PC-3 (cell line): ENCODE measurements at regions not wholly inside any gene's neighbourhood (a gene's known extent, or its start where the extent isn't known, plus 50 kb on each side); places are given as distances from the start of the nearest gene placed in this dataset.

Source experiments
- CTCF ChIP-seq: fragments of 300-600 bp; sonication (generic); conservative IDR thresholded peaks from 2 replicates; pipeline ENCODE4 v1.5.1; 2017; ENCODE audit warnings: antibody characterized with exemption, low read depth, mild to moderate bottlenecking, low read length
- EZH2phosphoT487 ChIP-seq: fragments of 300-600 bp; sonication (generic); IDR thresholded peaks from 2 replicates; pipeline ENCODE4 v1.6.1; 2018; ENCODE audit warnings: mild to moderate bottlenecking, antibody characterized with exemption, low read length, borderline replicate concordance

- no peak for TF ChIP-seq CTCF
- no peak for TF ChIP-seq EZH2phosphoT487
Measured at GRCh38 chrX:69069876-69070275, 95.4 kb downstream of the PJA1 start.
